ENCODE measurements at regions not wholly inside any gene's neighbourhood (a gene's known extent, or its start where the extent isn't known, plus 50 kb on each side); places are given as distances from the start of the nearest gene placed in this dataset.

DNA sequence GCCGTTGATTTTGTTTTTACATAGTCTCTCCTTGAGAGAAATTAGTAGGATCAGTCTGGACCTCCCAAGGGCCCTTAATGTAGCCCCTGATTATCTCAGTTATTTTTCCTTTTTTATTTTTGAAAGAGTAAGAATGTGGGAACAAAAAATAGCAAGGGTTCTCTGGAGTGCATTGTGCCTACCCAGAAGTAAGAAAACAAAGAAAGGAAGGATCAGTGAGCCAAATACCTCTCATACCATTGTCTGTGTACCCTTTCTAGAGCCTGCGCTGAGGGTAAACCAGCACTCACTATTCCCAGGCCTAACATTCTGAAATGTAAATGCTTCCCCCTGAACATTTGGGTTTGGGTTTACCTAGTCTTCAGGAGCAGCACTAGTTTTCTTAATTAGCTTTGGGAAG lies 213.0 kb upstream of the TARS1 start:
- intact Hi-C loops (cut with DNase I; ENCODE audit: low total_unique reads), result no loop called here
- Histone ChIP-seq H3K4me3 (no peak overlapping the region), H3K36me3 (no peaks in the 10 kb centered on the region), H3K27me3 (no peaks in the 10 kb centered on the region), H3K4me1 (no peaks in the 10 kb centered on the region), H3K27ac (no peak overlapping the region), H3K9me3 (no peaks in the 10 kb centered on the region)
- DNase-seq, result no peak
- TF ChIP-seq, protein P1, sequence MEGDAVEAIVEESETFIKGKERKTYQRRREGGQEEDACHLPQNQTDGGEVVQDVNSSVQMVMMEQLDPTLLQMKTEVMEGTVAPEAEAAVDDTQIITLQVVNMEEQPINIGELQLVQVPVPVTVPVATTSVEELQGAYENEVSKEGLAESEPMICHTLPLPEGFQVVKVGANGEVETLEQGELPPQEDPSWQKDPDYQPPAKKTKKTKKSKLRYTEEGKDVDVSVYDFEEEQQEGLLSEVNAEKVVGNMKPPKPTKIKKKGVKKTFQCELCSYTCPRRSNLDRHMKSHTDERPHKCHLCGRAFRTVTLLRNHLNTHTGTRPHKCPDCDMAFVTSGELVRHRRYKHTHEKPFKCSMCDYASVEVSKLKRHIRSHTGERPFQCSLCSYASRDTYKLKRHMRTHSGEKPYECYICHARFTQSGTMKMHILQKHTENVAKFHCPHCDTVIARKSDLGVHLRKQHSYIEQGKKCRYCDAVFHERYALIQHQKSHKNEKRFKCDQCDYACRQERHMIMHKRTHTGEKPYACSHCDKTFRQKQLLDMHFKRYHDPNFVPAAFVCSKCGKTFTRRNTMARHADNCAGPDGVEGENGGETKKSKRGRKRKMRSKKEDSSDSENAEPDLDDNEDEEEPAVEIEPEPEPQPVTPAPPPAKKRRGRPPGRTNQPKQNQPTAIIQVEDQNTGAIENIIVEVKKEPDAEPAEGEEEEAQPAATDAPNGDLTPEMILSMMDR (IDR thresholded peaks at IDR 0.05), result no peak
- TF ChIP-seq POLR2A (IDR thresholded peaks at IDR 0.05), result no peak

GRCh38 chr5:33228149-33228548 lies 212.6 kb upstream of the TARS1 start:
- H3K27ac ChIP-seq, result no peak overlapping the region
- no peaks in the 10 kb centered on the region for H3K9me3 ChIP-seq
- no peaks in the 10 kb centered on the region for H3K36me3 ChIP-seq
- no peak for TF ChIP-seq POLR2A (IDR thresholded peaks at IDR 0.05)
- TF ChIP-seq, protein P1 (IDR thresholded peaks at IDR 0.05), result no peak
- H3K27me3 ChIP-seq, result no peaks in the 10 kb centered on the region
- no peaks in the 10 kb centered on the region for H3K4me1 ChIP-seq
- no peak overlapping the region for H3K4me3 ChIP-seq
- DNase-seq, result no peak
- intact Hi-C loops (cut with DNase I; ENCODE audit: low total_unique reads), result no loop called here

GRCh38 chr5:33229216-33229615 lies 211.5 kb upstream of the TARS1 start:
- Histone ChIP-seq H3K4me1 (no peaks in the 10 kb centered on the region), H3K27me3 (no peaks in the 10 kb centered on the region), H3K36me3 (no peaks in the 10 kb centered on the region), H3K9me3 (no peaks in the 10 kb centered on the region), H3K4me3 (no peak overlapping the region), H3K27ac (no peak overlapping the region)
- TF ChIP-seq, protein P1 (IDR thresholded peaks at IDR 0.05), result no peak
- TF ChIP-seq POLR2A (IDR thresholded peaks at IDR 0.05), result no peak
- intact Hi-C loops (cut with DNase I; ENCODE audit: low total_unique reads), result no loop called here
- DNase-seq, result no peak

- H3K27ac ChIP-seq, result peak overlapping the region in 1 of 2 donors; percentile 9
- no peaks in the 10 kb centered on the region for H3K9me3 ChIP-seq
- no peaks in the 10 kb centered on the region for H3K4me1 ChIP-seq
- DNase-seq, result no peak
- no peaks in the 10 kb centered on the region for H3K36me3 ChIP-seq
- TF ChIP-seq, protein P1 (IDR thresholded peaks at IDR 0.05), result no peak
- TF ChIP-seq POLR2A (IDR thresholded peaks at IDR 0.05), result no peak
- intact Hi-C loops (cut with DNase I; ENCODE audit: low total_unique reads), result no loop called here
- H3K4me3 ChIP-seq, result no peak overlapping the region
- H3K27me3 ChIP-seq, result no peaks in the 10 kb centered on the region
Measured at GRCh38 chr5:33230467-33231078, 210.2 kb upstream of the TARS1 start.

GRCh38 chr5:33231214-33231710 lies 209.5 kb upstream of the TARS1 start:
- no peak for DNase-seq
- Histone ChIP-seq H3K36me3 (no peaks in the 10 kb centered on the region), H3K27ac (no peak overlapping the region), H3K4me3 (no peak overlapping the region), H3K4me1 (no peaks in the 10 kb centered on the region), H3K27me3 (no peaks in the 10 kb centered on the region), H3K9me3 (no peaks in the 10 kb centered on the region)
- intact Hi-C loops (cut with DNase I; ENCODE audit: low total_unique reads), result no loop called here
- no peak for TF ChIP-seq POLR2A (IDR thresholded peaks at IDR 0.05)

- H3K4me1 ChIP-seq, result no peaks in the 10 kb centered on the region
- H3K9me3 ChIP-seq, result no peaks in the 10 kb centered on the region
- DNase-seq, result no peak
- no peaks in the 10 kb centered on the region for H3K36me3 ChIP-seq
- H3K27me3 ChIP-seq, result no peaks in the 10 kb centered on the region
- H3K4me3 ChIP-seq, result no peak overlapping the region
- intact Hi-C loops (cut with DNase I; ENCODE audit: low total_unique reads), result no loop called here
- TF ChIP-seq POLR2A (IDR thresholded peaks at IDR 0.05), result no peak
- TF ChIP-seq, protein P1 (IDR thresholded peaks at IDR 0.05), result no peak
- no peak overlapping the region for H3K27ac ChIP-seq
Measured at GRCh38 chr5:33231935-33232334, 208.8 kb upstream of the TARS1 start.

Data from uterus (tissue), 3 donors.